Activated T-helper 1 cell treated with anti-CD3 and anti-CD28 coated beads, Interleukin-2, amount 50 U/mL, for 16 hours (primary cell): ENCODE measurements at regions not wholly inside any gene's neighbourhood (a gene's known extent, or its start where the extent isn't known, plus 50 kb on each side); places are given as distances from the start of the nearest gene placed in this dataset.

Experiments
- DNase-seq, 2 donors: peaks; one replicate each; pipeline ENCODE4 v3.0.0-alpha.2; 2020; ENCODE audit warnings: low read depth in 1 of 2, low spot score in 1 of 2

DNA sequence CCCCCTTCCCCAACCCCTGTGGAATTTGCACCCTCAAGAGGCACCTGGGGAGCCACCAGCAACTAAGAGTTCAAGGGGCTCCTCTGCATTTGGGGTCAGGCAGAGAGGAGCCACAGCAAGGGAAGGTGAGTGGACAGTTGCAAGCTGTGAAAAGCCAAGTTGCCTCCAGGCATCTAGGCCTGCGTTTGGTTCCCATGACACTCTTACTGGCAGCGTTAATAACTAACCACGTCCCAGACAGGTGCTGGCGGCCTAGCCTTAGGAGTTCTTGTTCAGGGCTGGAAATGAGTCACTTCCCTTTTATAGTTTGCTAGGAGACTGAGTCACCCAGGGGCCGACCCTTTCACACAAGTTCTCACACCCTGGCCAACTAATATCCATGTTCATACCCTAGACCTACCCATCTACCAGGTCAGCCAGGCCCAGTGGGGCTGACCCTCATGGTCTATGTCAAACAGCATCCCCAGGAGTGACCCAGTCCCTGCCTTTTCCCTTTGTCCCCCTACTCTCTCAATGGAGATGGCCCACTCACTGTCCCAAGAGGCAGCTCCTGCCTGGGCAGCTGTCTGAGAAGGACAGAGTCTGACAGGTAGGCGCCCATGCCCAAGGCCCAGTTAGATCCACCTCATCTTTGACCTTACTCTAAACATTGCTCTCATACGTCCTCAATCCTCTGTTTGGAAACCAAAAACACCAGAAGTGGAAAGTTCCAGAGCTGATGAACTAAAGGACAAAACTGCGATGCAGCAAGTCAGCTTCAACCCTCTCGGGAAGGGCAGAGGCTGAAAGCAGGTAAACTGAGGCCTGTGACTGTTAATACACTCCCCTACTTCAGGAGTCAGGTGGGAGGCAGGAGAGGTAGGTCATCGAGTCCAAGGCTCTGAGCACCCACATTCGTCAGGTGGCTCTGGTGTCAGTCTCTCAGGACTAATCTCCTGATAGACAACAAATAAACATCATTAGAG is 300.6 kb downstream of the SOX9 start:
- no peak for DNase-seq

DNA sequence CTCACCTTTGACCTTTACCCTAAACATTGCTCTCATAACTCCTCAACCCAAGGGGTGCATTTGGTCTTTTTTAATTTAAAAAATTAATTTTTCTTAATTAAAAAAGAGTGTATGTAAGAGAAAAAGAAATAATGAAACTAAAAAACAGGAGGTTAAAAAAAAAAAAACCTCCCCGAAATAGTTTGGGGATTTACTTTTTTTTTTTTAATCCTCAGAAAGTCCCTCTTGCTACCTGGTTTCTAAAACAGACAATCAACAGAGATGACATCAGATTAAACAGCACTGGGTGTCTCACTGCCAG is 301.3 kb downstream of the SOX9 start:
- DNase-seq = no peak

DNA sequence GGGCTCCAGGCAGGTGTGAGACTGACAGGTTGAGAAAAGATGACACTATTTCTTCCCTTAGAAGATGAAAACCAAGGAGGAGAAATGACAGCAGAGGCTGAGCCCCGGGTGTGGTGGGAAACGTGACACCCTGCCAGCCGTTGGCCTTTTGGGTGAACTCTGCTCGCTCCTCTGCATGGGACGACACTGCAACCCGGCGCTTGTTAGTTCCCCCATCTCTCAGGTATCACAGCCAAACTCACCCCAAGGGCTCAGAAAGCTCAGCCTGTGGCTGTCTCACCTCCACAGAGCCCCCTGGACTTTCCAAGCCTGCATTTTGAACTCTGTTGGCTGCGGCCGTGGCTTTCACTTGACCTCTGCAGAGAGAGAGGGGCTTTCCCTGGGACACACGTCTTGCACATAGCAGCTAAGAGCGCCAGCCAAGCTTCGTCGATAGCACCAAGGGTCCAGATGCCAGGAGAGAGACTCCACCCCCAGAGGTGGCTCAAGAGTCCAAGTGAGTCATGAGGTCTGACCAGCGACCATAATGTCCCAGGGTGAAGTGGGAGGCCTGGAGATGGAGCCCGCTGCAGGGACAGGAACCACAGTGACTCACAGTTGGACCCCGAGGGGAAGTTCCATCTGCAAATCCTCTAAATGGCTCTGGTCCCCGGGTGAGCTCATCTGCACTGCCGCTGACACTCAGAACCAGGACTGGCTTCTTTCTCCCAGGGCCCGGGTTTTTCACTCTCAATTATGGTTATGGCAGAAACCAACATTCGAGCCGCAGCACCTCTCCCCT is 301.9 kb downstream of the SOX9 start:
- DNase-seq = no peak

DNA sequence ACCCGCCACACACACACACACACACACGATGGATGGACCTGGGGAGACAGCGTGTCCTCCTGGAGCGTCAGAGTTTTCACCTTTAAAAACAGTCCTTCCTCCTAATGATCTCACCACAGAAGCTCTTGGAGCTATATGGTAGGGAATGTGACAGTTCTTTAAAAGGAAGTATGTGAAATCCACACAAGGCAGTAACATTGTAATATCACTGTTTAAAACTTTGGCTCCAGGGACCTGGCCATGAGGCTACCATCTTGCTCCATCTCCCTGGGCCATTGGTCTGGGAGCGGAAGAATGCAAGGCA is 302.4 kb downstream of the SOX9 start:
- no peak for DNase-seq

DNA sequence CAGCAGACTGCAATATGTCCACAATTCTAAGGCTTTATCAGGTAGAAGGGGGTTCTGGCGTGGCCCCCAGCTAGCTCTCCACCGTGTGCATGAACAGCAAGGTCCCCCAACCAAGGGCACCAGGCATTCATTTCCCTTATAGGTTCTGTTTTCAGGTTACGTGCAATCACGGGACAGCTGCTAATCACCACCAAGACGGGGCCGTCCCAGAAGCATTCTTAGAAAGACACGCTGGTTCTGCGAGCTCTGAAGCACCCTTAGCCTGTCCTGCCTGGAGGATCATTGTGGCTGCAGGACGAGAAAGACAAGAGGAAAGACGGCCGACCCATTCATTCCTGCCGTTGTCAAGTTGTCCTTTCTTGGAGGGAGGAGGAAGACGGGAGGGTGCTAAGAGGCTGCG is 302.9 kb downstream of the SOX9 start:
- no peak for DNase-seq

DNA sequence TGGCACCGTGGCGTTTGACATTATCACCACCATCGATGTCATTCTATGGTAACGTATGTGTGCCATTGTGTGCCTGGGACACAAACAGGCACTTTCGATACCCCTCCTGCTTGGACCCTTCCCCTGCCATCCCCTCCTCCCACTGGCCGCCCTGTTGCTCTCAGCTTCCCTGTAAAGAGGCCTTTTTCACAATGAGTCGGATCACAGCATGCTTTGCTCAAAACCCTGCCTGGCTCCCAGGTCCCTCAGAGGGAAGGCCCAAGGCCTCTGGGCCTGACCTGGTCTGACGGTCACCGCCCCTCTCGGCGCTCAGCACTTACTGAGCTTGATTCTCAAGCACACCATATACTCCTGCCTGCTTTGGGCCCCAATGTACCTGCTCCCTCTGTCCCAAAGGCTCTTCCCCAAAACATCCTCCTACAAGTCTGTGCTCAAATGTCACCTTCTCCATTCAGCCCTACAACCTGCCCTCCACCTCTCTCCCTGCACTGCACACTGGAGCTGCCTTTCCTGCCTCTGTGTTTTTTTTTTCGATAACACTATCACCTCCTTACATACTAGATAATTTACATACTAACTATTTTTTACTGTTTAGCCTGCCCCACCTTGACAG is 303.8 kb downstream of the SOX9 start:
- no peak for DNase-seq

DNA sequence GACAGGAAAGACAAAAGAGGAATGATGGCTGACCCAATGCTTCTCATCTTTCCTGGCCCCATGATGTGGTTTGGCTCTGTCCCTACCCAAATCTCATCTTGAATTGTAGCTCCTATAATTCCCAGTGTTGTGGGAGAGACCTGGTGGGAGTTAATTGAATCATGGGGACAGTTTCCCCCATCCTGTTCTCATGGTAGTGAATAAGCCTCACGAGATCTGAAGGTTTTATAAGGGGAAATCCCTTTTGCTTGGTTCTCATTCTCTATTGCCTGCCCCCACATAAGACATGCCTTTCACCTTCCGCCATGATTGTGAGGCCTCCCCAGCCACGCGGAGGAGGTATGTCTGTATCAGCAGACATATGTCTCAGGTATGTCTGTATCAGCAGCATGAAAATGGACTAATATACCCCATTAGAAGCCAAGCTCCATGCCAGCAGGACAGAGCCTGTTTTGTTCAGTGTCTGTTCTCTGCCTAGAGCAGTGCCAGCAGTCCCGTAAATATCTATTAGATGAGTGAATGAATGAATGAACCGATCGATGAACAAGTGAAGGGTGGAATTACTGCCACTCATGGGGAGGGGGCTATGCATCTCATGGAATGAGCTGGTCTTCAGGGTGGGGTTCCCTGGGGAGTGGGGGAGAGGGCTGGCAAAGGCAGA is 304.4 kb downstream of the SOX9 start:
- DNase-seq = no peak

DNA sequence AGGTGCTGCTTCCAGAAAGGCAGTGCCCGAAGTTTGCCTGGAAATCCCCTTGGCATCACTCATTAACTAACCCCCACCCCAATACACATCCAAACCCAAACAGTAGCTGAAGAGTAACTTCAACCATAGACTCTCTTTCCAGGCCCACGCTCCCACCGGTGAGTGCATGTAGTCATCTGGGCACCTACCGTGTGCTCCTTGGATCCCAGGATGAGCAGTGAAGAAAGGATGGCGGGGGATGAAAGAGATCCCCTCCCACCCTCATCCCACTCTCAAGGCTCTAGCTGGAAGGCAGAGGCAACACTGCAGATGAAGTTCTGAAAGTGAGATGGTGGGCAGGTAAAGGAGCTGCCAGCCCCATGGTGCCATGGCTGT is 305.0 kb downstream of the SOX9 start:
- DNase-seq = no peak

DNA sequence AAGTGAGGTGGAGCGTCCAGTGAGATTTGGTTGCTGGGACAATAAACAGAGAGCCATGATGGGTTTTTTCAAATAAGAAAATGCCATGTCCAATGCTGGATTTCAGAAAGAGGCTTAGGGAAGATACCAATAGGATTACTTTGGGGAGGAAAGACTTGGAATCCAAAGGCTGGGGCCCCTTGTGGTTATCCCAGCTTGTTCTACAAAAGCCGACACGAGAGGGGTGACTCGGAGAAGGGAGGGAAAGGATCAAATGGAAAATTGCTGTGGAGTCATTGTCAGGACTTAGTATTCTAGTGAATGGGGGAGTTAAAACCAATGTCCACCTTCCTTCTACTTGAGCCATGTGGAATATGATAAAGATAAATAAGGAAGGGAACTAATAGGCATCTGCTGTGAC is 305.5 kb downstream of the SOX9 start:
- no peak for DNase-seq

DNA sequence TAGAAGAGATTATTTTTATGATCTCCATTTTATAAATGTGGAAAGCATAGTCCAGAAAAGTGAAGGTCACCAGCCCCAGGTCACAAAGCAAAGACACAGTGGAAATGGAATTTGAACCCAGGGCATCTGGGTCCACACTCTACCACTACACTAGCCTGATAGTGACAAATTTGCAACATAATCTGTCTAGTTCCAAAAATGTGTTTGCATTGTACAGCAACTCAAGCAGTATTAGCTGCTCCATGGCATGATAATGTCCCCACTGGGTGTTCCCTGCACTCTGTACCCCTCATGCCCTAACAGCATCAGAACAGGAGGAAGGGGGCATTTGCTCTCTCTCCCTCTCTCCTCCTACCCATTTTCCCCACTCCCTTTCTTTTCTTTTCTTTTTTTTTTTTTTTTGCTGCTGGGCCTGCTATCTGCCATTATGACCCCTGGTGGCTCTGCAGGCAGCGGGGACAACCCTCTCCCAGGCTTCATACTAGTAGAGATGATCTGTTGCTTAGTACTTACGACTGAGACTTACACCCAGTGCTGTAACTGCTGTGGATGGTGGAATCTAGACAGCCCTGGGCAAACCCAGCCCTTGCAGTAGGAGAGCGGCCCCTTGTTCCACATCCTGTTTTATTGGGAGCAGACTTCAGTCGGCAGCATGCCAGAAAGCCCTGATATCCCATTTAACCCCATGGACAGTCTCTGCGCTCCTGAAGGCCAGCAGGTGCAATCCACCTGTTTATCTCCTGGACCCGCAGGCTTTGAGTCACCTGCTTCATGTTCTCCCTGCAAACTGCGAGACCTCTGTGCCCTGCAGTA is 306.3 kb downstream of the SOX9 start:
- no peak for DNase-seq

DNA sequence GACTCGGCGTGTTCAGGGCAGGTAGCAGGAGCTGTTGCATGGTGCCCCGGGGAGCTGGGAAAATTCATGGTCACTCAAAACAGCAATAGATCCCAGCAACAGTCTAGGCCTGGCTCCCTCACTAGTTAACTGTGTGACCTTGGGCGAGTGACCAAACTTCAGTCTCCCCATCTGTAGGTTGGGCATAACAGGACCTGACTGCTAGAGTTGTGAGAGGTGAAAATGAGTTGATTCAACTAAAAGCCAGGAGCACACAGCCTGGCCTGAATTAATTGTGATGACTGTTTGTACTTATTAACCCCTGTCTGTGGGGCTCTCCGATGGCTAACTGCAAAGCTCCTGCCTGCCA is 306.9 kb downstream of the SOX9 start:
- DNase-seq = no peak

DNA sequence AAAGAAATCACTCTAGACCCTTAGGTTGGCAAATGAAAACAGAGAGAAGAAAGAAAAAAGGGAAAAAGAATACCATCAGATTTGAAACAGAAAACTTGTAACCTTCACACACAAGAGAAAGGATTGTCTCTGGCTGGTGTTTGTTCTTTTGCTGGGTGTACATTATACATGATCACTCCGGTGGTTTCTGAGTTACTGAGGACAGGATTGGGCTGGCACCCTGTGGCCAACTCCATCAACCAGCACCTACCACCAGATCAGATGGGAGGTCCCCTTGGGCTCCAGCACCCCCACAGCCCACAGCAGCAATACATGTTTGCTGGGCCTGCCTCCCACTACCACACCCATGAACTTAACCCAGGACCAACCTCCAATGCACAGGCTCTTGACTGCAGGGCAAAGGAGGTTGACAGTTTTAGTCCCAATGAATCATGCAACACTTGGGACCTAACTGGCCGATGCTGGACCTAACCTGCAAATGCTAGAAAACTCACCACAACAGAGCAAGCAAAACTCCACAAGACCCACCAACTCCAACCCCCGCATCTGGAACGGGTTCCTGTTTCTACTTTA is 308.3 kb downstream of the SOX9 start:
- DNase-seq = no peak

DNA sequence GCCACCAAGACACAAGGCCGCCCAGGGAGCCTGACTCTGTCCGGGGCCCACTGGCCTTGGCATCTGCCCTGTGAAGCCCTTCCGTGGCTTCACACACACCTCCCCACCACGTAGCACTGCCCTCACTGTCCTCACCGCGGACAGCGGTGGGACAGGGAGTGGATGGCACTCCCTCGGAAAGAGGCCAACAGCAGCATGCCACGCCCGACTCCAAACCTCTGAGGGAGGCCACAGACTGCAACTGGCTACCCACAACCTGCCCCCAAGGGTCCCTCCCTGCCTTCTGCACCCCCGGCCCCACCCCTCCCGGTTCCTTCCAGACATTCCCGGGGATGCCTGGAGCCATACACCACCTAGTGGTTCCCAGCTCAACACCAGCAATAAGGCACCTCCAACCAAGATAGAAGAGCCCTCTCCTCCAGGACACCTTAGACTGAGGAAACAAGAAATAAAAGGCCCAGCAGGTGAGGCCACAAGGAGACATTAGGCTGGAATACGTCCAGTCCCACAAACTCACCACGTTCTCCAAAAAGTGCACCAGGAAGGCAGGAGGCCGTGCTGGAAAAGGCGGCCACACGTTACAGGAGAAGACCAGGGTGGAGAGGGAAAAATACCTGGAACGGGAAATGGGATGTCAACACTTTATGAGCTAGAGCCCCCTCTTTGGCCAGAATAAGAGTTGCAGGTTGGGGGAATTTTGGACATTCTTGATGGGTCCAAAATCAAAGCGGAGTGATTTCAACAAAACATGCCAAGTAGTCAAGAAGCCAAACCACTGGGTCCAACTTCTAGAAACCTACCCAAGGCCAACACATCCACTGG is 310.0 kb downstream of the SOX9 start:
- DNase-seq = no peak

DNA sequence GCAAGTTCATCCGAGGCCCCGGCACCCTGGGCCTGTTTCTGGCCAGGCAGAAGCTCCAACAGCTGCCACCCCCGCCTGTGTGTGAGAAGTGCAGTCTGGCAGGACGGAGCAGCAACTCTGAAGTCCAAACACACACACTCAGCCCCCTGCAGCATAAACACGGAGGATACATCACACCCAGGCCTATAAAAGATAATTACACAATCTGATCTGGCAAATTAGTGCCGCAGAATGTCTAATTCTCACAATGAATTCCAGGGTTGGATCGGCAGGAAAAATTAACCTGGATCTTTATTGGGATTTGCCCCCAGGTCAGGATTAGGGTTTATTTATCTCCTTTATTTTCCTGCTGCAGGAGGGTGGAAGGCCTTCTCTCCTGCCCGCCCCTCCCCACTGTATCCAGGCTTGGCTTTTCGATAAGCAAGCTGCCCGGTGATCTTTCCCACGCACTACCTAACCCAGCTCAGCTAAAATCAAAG is 311.4 kb downstream of the SOX9 start:
- DNase-seq = no peak

DNA sequence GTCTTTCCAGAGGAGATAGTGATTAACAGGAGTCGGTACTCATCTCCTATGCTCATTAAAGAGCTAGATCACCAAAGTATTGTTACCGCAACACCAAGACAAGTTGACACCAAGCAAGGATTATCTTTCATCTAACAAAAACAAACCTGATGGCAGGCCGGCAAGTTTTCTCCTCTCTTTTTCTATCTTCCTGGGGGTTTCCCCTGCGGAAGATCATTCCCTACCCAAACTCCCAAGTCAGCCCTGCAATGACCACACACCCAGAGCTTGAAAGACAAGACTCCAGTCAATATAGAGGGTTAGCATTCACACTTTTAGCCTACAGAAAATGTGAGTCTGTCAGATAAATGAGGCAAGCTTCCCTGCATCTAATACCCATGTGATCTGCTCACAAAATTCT is 312.1 kb downstream of the SOX9 start:
- no peak for DNase-seq

DNA sequence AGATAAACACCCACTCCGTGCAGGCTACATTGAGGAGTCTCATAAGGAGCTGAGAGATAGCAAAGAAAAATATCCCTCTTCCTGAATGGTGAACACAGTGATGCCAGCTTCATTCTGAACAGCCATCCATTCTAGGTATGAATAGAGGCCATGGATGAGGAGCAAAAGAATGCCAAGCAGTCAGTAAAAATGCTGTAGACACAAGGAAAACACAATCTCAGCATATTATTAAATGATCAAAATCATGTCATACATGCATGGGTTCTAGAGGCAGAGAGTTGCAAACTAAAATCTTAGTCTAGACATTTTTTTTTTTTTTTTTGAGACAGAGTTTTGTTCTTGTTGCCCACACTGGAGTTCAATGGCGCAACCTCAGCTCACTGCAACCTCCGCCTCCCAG is 313.0 kb downstream of the SOX9 start:
- DNase-seq = no peak

DNA sequence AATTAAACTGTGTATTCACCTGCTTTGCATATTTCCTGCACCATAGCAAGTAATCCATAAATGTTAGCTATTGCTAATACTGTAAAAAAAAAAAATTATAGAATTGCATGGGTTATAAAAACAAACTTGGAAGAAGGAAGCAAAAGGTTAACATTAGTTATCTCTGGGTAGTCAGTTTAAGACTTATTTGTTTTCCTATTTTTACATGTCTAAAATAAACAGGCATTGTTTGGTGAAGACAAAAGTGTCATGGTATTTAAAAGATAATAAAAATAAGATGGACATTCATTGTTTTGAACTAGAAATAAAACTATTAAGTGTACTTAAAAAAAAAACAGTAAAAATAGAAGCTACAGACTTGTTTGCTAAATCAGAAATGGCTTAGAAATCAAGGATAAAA is 313.8 kb downstream of the SOX9 start:
- no peak for DNase-seq

DNA sequence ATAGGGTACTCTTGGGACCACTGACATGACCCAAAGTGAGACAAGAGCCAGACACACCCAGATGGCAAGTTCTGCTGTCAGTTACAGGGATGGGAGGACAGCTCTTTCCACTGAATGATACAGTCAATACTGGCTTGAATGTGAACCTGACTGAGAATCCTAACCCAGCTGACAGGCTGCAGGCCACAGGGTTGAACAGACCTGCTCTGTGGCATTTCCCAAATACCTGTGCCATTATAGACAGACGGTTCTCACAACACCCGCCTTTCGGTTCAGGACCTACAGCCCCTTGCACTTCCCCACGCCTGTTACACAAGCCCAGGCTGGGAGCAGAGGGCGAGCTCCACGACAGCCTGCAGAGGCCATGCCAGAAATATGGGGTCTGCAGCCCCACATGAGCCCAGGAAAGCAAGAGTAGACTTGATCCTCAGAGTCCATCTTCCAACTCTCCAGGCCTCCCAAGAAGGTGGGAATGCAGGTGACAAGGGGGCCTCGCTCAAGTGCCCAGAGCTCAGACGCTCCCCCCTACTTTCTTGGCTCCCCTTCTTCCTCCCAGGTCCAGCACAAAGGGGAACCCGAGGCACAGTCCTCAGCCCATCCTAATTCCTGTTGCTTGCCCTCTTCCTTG is 314.3 kb downstream of the SOX9 start:
- DNase-seq = no peak

DNA sequence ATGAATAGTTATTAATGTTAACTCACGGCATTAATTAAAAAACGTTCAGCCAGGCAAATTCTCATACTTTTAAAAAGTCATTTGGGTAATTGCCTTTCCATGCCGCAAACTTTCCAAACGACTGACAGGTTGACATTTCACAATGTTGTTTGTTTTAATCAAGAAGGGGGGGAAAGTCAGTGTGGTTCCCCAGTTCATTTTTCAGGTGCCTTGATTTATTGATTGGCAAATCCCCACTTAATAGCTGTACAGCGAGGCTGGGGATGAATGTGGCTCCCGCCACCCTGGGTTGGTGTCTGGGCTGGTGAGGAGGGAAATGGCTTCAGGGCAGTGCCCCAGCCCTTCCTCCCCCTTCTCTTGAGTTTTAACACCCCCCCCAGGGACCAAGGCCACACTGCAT is 318.0 kb downstream of the SOX9 start:
- DNase-seq = no peak
